ENCODE measurements at regions not wholly inside any gene's neighbourhood (a gene's known extent, or its start where the extent isn't known, plus 50 kb on each side); places are given as distances from the start of the nearest gene placed in this dataset.
A peak's percentile ranks its signal among the peaks of the same experiment; 100 is the strongest.
"Not testable (repeated sequence)": the region's sequence is repeated elsewhere in the genome, so short reads cannot be mapped to it uniquely, and the experiment has no call there.

DNA sequence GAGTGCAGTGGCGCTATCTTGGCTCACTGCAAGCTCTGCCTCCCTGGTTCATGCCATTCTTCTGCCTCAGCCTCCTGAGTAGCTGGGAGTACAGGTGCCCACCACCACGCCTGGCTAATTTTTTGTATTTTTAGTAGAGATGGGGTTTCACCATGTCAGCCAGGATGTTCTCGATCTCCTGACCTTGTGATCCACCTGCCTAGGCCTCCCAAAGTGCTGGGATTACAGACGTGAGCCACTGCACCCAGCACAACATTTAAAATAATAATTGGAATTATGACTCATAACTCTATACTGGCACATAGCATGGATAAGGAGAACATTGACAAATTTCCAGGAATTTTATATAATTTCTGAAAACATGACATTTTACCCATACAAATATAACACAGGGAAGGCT lies 54.2 kb downstream of the DBET start:
- not testable (repeated sequence) for H3K27ac ChIP-seq

DNA sequence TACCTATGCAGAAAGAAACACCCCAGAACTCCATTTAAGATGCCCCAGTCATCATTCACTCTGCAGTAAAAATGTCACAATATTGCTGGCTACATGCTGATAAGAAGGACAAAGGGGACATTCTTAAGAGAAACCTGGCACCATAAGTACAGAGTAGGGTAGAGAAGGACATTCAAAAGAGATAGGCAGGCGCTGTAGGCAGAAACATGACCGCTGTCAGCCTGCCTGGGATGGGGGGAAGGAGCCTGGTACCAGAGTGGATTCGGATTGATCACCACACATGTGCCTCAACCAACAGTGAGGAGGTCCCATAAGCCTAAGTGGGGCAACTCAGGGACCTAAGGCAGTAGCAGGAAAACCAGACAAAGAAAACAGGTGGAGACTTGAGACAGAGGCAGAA lies 54.1 kb upstream of the DUX4 start:
- not testable (repeated sequence) for H3K27ac ChIP-seq

DNA sequence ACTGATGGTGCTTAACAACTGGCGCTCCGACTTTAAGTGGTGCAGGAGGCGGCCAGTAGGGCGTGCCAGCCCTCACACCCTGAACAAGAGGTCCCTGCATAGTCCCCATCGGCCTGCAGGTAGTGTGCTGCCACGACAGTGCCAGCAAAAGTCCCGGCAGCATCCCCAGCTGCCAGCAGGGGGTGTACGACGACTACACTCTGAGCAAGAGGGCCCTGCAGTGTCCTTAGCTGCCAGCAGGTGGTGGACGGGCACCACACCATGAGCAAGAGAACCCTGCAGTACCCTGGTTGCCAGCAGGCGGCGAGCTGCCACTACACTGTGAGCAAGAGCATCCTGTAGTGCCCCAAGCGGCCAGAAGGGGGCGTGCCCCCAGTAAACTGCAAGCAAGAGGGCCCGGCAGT lies 53.5 kb upstream of the DUX4 start:
- H3K27ac ChIP-seq: not testable (repeated sequence)
- TF ChIP-seq, protein P1, sequence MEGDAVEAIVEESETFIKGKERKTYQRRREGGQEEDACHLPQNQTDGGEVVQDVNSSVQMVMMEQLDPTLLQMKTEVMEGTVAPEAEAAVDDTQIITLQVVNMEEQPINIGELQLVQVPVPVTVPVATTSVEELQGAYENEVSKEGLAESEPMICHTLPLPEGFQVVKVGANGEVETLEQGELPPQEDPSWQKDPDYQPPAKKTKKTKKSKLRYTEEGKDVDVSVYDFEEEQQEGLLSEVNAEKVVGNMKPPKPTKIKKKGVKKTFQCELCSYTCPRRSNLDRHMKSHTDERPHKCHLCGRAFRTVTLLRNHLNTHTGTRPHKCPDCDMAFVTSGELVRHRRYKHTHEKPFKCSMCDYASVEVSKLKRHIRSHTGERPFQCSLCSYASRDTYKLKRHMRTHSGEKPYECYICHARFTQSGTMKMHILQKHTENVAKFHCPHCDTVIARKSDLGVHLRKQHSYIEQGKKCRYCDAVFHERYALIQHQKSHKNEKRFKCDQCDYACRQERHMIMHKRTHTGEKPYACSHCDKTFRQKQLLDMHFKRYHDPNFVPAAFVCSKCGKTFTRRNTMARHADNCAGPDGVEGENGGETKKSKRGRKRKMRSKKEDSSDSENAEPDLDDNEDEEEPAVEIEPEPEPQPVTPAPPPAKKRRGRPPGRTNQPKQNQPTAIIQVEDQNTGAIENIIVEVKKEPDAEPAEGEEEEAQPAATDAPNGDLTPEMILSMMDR (IDR thresholded peaks at IDR 0.05): peak; percentile 36

DNA sequence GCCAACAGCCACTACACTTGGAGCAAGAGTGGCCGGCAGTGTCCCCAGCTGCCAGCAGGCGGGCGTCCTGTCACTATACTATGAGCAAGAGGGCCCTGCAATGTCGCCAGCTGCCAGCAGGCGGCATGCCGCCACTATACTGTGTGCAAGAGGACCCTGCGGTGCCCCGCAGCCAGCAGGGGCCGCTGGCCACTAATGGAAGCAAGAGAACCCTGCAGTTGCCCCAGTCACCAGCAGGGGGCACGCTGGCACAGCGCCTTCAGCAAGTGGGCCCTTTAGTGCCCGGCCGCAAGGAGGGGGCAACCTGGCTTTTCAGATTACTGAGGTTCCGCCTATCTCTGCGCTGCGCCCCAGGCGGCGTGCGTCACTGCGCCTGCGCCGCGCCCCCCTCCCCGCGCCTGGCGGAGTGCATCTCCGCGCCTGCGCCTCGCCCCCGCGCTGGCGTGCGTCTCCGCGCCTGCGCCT lies 53.0 kb upstream of the DUX4 start:
- not testable (repeated sequence) for H3K27ac ChIP-seq

DNA sequence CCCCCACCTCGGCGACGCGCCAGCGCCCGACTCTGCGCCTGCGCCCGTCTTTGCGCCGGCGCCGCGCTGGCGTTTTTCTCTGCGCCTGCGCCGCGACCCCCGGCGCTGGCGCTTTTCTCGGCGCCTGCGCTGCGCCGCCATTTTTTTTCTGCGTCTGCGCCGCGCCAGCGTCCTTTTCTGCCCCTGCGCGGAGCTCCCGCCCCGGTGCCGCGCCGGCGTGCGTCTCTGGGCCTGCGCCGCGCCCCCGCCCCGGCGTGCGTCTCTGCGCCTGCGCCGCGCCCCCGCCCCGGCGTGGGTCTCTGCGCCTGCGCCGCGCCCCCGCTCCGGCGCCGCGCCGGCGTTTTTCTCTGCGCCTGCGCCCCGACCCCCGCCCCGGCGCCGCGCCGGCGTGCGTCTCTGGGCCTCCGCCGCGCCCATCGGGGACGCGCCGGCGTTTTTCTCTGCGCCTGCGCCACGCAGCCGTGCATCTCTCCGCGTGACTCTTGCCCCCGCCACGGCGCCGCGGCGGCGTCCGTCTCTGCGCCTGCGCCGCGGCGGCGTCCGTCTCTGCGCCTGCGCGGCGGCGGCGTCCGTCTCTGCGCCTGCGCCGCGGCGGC lies 52.4 kb upstream of the DUX4 start:
- H3K27ac ChIP-seq: not testable (repeated sequence)

DNA sequence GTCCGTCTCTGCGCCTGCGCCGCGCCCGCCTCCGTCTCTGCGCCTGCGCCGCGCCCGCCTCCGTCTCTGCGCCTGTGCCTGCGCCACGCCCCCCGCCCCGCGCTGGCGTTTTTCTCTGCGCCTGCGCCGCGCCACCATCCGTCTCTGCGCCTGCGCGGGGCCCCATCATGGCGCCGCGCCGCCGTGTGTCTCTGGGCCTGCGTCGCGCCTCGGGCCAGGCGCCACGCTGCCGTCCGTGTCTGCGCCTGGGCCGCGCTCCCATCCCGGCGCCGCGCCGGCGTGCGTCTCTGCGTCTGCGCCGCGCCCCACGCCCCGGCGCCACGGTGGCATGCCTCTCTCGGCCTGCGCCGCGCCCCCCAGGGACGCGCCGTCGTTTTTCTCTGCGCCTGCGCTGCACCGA lies 51.8 kb upstream of the DUX4 start:
- no peak overlapping the region for H3K27ac ChIP-seq
- no peak for TF ChIP-seq ZFX (IDR thresholded peaks at IDR 0.05; ENCODE audit: borderline replicate concordance)
- TF ChIP-seq, protein P1 (IDR thresholded peaks at IDR 0.05): no peak

DNA sequence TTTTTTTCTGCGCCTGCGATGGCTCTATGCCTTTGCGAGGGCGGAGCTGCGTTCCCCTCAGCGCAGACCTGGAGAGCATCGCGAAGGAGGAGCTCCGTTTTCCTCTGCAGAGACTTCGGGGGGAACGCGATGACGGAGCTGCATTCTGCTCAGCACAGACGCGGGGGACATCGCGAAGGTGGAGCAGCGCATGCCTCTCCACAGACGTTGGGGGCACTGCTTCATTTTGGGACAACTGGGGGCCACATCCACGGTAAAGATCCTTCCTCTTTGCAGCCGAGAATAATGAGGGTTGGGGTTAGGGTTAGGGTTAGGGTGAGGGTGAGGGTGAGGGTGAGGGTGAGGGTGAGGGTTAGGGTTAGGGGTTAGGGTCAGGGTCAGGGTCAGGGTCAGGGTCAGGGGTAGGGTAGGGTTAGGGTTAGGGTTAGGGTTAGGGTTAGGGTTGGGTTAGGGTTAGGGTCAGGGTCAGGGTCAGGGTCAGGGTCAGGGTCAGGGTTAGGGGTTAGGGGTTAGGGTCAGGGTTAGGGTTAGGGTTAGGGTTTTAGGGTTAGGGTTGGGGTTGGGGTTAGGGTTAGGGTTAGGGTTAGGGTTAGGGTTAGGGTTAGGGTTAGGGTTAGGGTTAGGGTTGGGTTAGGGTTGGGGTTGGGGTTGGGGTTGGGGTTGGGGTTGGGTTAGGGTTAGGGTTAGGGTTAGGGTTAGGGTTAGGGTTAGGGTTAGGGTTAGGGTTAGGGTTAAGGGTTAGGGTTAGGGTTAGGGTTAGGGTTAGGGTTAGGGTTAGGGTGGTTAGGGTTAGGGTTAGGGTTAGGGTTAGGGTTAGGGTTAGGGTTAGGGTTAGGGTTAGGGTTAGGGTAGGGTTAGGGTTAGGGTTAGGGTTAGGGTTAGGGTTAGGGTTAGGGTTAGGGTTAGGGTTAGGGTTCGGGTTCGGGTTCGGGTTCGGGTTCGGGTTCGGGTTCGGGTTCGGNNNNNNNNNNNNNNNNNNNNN lies 51.1 kb upstream of the DUX4 start:
- H3K27ac ChIP-seq: not testable (repeated sequence)

All from 22Rv1 (cell line).